PC-9 (cell line): ENCODE measurements at regions not wholly inside any gene's neighbourhood (a gene's known extent, or its start where the extent isn't known, plus 50 kb on each side); places are given as distances from the start of the nearest gene placed in this dataset.

Experiments
- BruUV-seq: library from RNA; stranded (reverse); fragments of 400-500 nt; replicated peaks from 2 replicates; lab custom pipeline; 2021; lab: Mats Ljungman, UMichigan
- CTCF ChIA-PET: fragments of 300-600 bp; sonication (Branson Sonifier 250); formaldehyde crosslinking; loops from one replicate; lab custom pipeline; 2022; ENCODE audit warnings: antibody characterized with exemption; lab: Charles Lee
- POLR2A ChIA-PET: fragments of 300-600 bp; sonication (Branson Sonifier 250); formaldehyde crosslinking; loops from one replicate; lab custom pipeline; 2022; ENCODE audit warnings: antibody characterized with exemption; ENCODE audit not compliant: unreplicated experiment; lab: Charles Lee
- DNase-seq, 2 experiments: peaks; one replicate each; pipeline versions ENCODE4 v3.0.0 to v3.0.0-alpha.2; 2015 to 2022; ENCODE audit warnings: mixed read lengths in 1 of 2
- H2AFZ ChIP-seq: fragments of 200-600 bp; sonication (generic); 2 replicates; pipeline ENCODE4 v1.8.1; 2017; ENCODE audit warnings: antibody characterized with exemption
- H3F3A ChIP-seq: fragments of 200-600 bp; sonication (generic); 2 replicates; pipeline ENCODE4 v1.8.1; 2017; ENCODE audit warnings: antibody characterized with exemption, mild to moderate bottlenecking, low read depth; ENCODE audit not compliant: insufficient read depth
- H3K27ac ChIP-seq: fragments of 200-600 bp; sonication (generic); 2 replicates; pipeline ENCODE4 v1.6.1; 2016; ENCODE audit warnings: mixed run types
- H3K27me3 ChIP-seq: fragments of 200-600 bp; sonication (generic); 2 replicates; pipeline ENCODE4 v1.6.1; 2016; ENCODE audit warnings: low read depth, mixed run types; ENCODE audit not compliant: insufficient read depth
- H3K36me3 ChIP-seq: fragments of 200-600 bp; sonication (generic); 2 replicates; pipeline ENCODE4 v1.6.1; 2016; ENCODE audit warnings: low read depth, mixed run types
- H3K4me1 ChIP-seq: fragments of 200-600 bp; sonication (generic); replicated peaks from 2 replicates; pipeline ENCODE4 v1.6.1; 2016; ENCODE audit warnings: mixed run types; ENCODE audit not compliant: insufficient read depth
- H3K4me2 ChIP-seq: fragments of 200-600 bp; sonication (generic); 2 replicates; pipeline ENCODE4 v1.6.1; 2017; ENCODE audit warnings: mixed run types
- H3K4me3 ChIP-seq: fragments of 200-600 bp; sonication (generic); 2 replicates; pipeline ENCODE4 v1.6.1; 2016; ENCODE audit warnings: mixed run types
- H3K79me2 ChIP-seq: fragments of 200-600 bp; sonication (generic); 2 replicates; pipeline ENCODE4 v1.6.1; 2017; ENCODE audit warnings: low read depth, mixed run types
- H3K9me2 ChIP-seq: fragments of 200-600 bp; sonication (generic); 2 replicates; pipeline ENCODE4 v1.8.1; 2017; ENCODE audit warnings: mild to moderate bottlenecking; ENCODE audit not compliant: insufficient read depth
- H3K9me3 ChIP-seq: fragments of 200-600 bp; sonication (generic); 2 replicates; pipeline ENCODE4 v1.8.1; 2016; ENCODE audit warnings: low read depth; ENCODE audit not compliant: insufficient read depth
- H4K20me1 ChIP-seq: fragments of 200-600 bp; sonication (generic); 2 replicates; pipeline ENCODE4 v1.8.1; 2017; ENCODE audit not compliant: insufficient read depth
- EZH2 ChIP-seq: fragments of 200-600 bp; sonication (generic); IDR thresholded peaks from 2 replicates; pipeline ENCODE4 v1.8.0; 2017; ENCODE audit warnings: antibody characterized with exemption, low read depth
- intact Hi-C: fragments of 100-400 bp; cut with micrococcal nuclease; formaldehyde crosslinking; loops from one replicate; pipeline ENCODE4 v1.10.0; 2022; ENCODE audit not compliant: unreplicated experiment
- TF ChIP-seq, protein P1 (sequence below): fragments of 200-600 bp; sonication (generic); conservative IDR thresholded peaks from 2 replicates; pipeline ENCODE4 v1.6.1; 2017; ENCODE audit warnings: mixed run types, antibody characterized with exemption, mild to moderate bottlenecking, moderate library complexity

DNA sequence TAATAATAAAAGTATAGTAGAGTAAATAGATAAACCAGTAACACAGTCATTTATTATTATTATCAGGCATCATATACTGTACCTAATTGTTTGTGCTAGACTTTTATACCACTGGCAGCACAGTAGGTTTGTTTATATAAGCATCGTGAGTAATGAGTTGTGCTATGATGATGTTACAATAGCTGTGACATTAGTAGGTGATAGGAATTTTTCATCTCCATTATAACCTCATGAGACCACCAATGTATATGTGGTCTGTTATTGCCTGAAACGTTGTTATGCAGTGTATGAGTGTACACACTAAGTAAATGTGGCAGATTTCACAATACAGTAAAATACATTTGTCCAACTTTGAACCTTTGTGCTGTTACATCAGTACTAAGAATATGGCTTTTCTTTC is 72.7 kb upstream of the SPATA31D4 start:
- H3K4me2 ChIP-seq = no peak overlapping the region
- no peaks in the 10 kb centered on the region for H3K27me3 ChIP-seq
- intact Hi-C loops = no loop called here
- no peaks in the 10 kb centered on the region for H3K36me3 ChIP-seq
- H4K20me1 ChIP-seq = no peaks in the 10 kb centered on the region
- POLR2A ChIA-PET = no interaction called here
- H3K79me2 ChIP-seq = no peaks in the 10 kb centered on the region
- no peak overlapping the region for H3K27ac ChIP-seq
- H3K4me1 ChIP-seq = peaks cover 17% of the 10 kb centered on the region
- TF ChIP-seq, protein P1, sequence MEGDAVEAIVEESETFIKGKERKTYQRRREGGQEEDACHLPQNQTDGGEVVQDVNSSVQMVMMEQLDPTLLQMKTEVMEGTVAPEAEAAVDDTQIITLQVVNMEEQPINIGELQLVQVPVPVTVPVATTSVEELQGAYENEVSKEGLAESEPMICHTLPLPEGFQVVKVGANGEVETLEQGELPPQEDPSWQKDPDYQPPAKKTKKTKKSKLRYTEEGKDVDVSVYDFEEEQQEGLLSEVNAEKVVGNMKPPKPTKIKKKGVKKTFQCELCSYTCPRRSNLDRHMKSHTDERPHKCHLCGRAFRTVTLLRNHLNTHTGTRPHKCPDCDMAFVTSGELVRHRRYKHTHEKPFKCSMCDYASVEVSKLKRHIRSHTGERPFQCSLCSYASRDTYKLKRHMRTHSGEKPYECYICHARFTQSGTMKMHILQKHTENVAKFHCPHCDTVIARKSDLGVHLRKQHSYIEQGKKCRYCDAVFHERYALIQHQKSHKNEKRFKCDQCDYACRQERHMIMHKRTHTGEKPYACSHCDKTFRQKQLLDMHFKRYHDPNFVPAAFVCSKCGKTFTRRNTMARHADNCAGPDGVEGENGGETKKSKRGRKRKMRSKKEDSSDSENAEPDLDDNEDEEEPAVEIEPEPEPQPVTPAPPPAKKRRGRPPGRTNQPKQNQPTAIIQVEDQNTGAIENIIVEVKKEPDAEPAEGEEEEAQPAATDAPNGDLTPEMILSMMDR = no peak
- no peak for TF ChIP-seq EZH2
- peak in 1 of 2 experiments; percentile 82 for DNase-seq
- peaks cover 7% of the 10 kb centered on the region; the same call in 1 of the 2 replicates for H3F3A ChIP-seq
- BruUV-seq = no TSS peak
- no peaks in the 10 kb centered on the region; the same call in 1 of the 2 replicates for H3K9me2 ChIP-seq
- no peak overlapping the region for H3K4me3 ChIP-seq
- H3K9me3 ChIP-seq = no peaks in the 10 kb centered on the region
- H2AFZ ChIP-seq = no peak overlapping the region
- CTCF ChIA-PET = interaction anchor here (0.6 kb wide), 1 partner anchor 157 kb away, joined by 3 read pairs; no protein-coding TSS in a partner anchor

GRCh38 chr9:81858657-81859430 is 69.4 kb upstream of the SPATA31D4 start:
- BruUV-seq = no TSS peak
- no peaks in the 10 kb centered on the region for H3K36me3 ChIP-seq
- DNase-seq = no peak
- CTCF ChIA-PET = interaction anchor here (0.5 kb wide), 1 partner anchor 125 kb away, joined by 5 read pairs; no protein-coding TSS in a partner anchor
- POLR2A ChIA-PET = no interaction called here
- H3K4me1 ChIP-seq = peaks cover 18% of the 10 kb centered on the region
- H3K79me2 ChIP-seq = no peaks in the 10 kb centered on the region
- TF ChIP-seq EZH2 = no peak
- TF ChIP-seq, protein P1 = no peak
- H3K27ac ChIP-seq = no peak overlapping the region
- intact Hi-C loops = no loop called here
- no peak overlapping the region for H3K4me3 ChIP-seq
- H3K9me2 ChIP-seq = no peaks in the 10 kb centered on the region; the same call in 1 of the 2 replicates
- no peaks in the 10 kb centered on the region for H3K9me3 ChIP-seq
- H2AFZ ChIP-seq = no peak overlapping the region
- H3F3A ChIP-seq = peaks cover 7% of the 10 kb centered on the region; the same call in 1 of the 2 replicates
- H4K20me1 ChIP-seq = no peaks in the 10 kb centered on the region
- no peak overlapping the region for H3K4me2 ChIP-seq
- no peaks in the 10 kb centered on the region for H3K27me3 ChIP-seq

DNA sequence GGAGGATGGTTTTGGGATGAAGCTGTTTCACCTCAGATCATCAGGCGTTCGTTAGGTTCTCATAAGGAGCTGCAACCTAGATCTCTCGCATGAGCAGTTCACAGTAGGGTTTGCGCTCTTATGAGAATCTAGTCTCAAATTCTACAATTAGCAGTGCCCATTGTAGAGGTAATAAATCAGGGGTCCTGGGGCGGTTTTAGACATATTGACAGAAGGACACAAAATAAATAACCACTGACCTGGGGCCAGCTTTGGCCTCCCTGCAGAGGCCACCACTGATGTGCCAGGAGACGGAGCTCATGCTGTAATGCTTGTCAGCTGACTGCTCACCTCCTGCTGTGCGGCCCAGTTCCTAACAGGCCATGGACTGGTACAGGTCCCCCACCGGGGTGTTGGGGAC is 67.6 kb upstream of the SPATA31D4 start:
- intact Hi-C loops = no loop called here
- Histone ChIP-seq H3K4me3 (no peak overlapping the region), H2AFZ (no peak overlapping the region), H3K27ac (no peak overlapping the region), H3K4me1 (peaks cover 12% of the 10 kb centered on the region), H3K9me3 (no peaks in the 10 kb centered on the region), H3K27me3 (no peaks in the 10 kb centered on the region), H4K20me1 (no peaks in the 10 kb centered on the region), H3K9me2 (no peaks in the 10 kb centered on the region), H3F3A (0 out of 2 replicates have a peak, but pooled peaks cover 2% of the 10 kb centered on the region), H3K4me2 (no peak overlapping the region), H3K79me2 (no peaks in the 10 kb centered on the region), H3K36me3 (no peaks in the 10 kb centered on the region)
- CTCF ChIA-PET = no interaction called here
- no peak for TF ChIP-seq EZH2
- TF ChIP-seq, protein P1 = no peak
- POLR2A ChIA-PET = no interaction called here
- no TSS peak for BruUV-seq
- no peak for DNase-seq
